OCI-LY7 (cell line): ENCODE measurements at regions not wholly inside any gene's neighbourhood (a gene's known extent, or its start where the extent isn't known, plus 50 kb on each side); places are given as distances from the start of the nearest gene placed in this dataset.

Experiments
- BruUV-seq: library from RNA; stranded (reverse); fragments of 400-500 nt; replicated peaks from 2 replicates; lab custom pipeline; 2021; lab: Mats Ljungman, UMichigan
- CTCF ChIA-PET: fragments of 300-600 bp; sonication (Branson Sonifier 250); formaldehyde crosslinking; loops from one replicate; lab custom pipeline; 2022; ENCODE audit warnings: antibody characterized with exemption; ENCODE audit not compliant: unreplicated experiment; lab: Charles Lee
- POLR2A ChIA-PET: fragments of 300-600 bp; sonication (Branson Sonifier 250); formaldehyde crosslinking; loops from one replicate; lab custom pipeline; 2022; ENCODE audit warnings: antibody characterized with exemption; lab: Charles Lee
- DNase-seq: peaks from one replicate; pipeline ENCODE4 v3.0.0-alpha.2; 2015; ENCODE audit warnings: low spot score
- H2AFZ ChIP-seq: fragments of 200-600 bp; sonication (generic), shearing (Covaris generic); 2 replicates; pipeline ENCODE4 v1.6.1; 2014; ENCODE audit warnings: mild to moderate bottlenecking, antibody characterized with exemption, low read length, moderate library complexity
- H3K27ac ChIP-seq: fragments of 200-600 bp; sonication (generic); 2 replicates; pipeline ENCODE4 v1.5.1; 2014; ENCODE audit warnings: mixed run types, low read depth, mild to moderate bottlenecking, moderate library complexity, low read length, inconsistent platforms; ENCODE audit not compliant: poor library complexity, severe bottlenecking
- H3K36me3 ChIP-seq: fragments of 200-600 bp; sonication (generic); 2 replicates; pipeline ENCODE4 v1.6.1; 2014; ENCODE audit warnings: mild to moderate bottlenecking, antibody characterized with exemption, low read length, moderate library complexity, mixed read lengths; ENCODE audit not compliant: insufficient read depth
- H3K4me1 ChIP-seq: fragments of 200-600 bp; sonication (generic); 2 replicates; pipeline ENCODE4 v1.5.1; 2014; ENCODE audit warnings: mild to moderate bottlenecking, low read length; ENCODE audit not compliant: insufficient read depth, poor library complexity, severe bottlenecking
- H3K4me2 ChIP-seq: fragments of 200-600 bp; sonication (generic); 2 replicates; pipeline ENCODE4 v1.6.1; 2014; ENCODE audit warnings: mild to moderate bottlenecking, low read length
- H3K4me3 ChIP-seq: fragments of 200-600 bp; sonication (generic); 2 replicates; pipeline ENCODE4 v1.5.1; 2014; ENCODE audit warnings: mild to moderate bottlenecking, low read depth, low read length; ENCODE audit not compliant: poor library complexity, severe bottlenecking
- H3K79me2 ChIP-seq: fragments of 200-600 bp; sonication (generic); 2 replicates; pipeline ENCODE4 v1.6.1; 2016; ENCODE audit warnings: low read depth, mild to moderate bottlenecking, low read length, moderate library complexity, mixed read lengths; ENCODE audit not compliant: insufficient read depth
- H3K9me2 ChIP-seq: fragments of 200-600 bp; sonication (generic); 2 replicates; pipeline ENCODE4 v1.6.1; 2016; ENCODE audit warnings: mild to moderate bottlenecking, low read length, mixed read lengths; ENCODE audit not compliant: insufficient read depth
- H3K9me3 ChIP-seq: fragments of 200-600 bp; sonication (generic); 2 replicates; pipeline ENCODE4 v1.6.1; 2014; ENCODE audit warnings: mild to moderate bottlenecking, mixed run types, low read length, mixed read lengths
- H4K20me1 ChIP-seq: fragments of 200-600 bp; sonication (generic); 2 replicates; pipeline ENCODE4 v1.6.1; 2014; ENCODE audit warnings: mild to moderate bottlenecking, antibody characterized with exemption, low read length, moderate library complexity, mixed read lengths; ENCODE audit not compliant: insufficient read depth
- EZH2phosphoT487 ChIP-seq: fragments of 200-600 bp; sonication (generic); IDR thresholded peaks from 2 replicates; pipeline ENCODE4 v1.6.1; 2018; ENCODE audit warnings: low read depth, borderline replicate concordance, mild to moderate bottlenecking, mixed run types, antibody characterized with exemption, low read length, moderate library complexity, mixed read lengths
- intact Hi-C: fragments of 100-400 bp; cut with micrococcal nuclease; formaldehyde crosslinking; loops from one replicate; pipeline ENCODE4 v1.10.0; 2022; ENCODE audit not compliant: unreplicated experiment
- TF ChIP-seq, protein P1 (sequence below): fragments of 200-600 bp; sonication (generic); conservative IDR thresholded peaks from 2 replicates; pipeline ENCODE4 v1.5.1; 2014; ENCODE audit warnings: mild to moderate bottlenecking, antibody characterized with exemption, low read length, moderate library complexity, mixed read lengths

GRCh38 chr13:107649079-107649478, 566.3 kb downstream of the LIG4 start:
- no peak for TF ChIP-seq EZH2phosphoT487
- TF ChIP-seq, protein P1, sequence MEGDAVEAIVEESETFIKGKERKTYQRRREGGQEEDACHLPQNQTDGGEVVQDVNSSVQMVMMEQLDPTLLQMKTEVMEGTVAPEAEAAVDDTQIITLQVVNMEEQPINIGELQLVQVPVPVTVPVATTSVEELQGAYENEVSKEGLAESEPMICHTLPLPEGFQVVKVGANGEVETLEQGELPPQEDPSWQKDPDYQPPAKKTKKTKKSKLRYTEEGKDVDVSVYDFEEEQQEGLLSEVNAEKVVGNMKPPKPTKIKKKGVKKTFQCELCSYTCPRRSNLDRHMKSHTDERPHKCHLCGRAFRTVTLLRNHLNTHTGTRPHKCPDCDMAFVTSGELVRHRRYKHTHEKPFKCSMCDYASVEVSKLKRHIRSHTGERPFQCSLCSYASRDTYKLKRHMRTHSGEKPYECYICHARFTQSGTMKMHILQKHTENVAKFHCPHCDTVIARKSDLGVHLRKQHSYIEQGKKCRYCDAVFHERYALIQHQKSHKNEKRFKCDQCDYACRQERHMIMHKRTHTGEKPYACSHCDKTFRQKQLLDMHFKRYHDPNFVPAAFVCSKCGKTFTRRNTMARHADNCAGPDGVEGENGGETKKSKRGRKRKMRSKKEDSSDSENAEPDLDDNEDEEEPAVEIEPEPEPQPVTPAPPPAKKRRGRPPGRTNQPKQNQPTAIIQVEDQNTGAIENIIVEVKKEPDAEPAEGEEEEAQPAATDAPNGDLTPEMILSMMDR, result no peak
- Histone ChIP-seq H3K27ac (no peak overlapping the region), H3K4me1 (no peaks in the 10 kb centered on the region), H3K9me3 (no peaks in the 10 kb centered on the region), H3K9me2 (no peaks in the 10 kb centered on the region), H2AFZ (no peak overlapping the region), H3K4me2 (no peak overlapping the region), H3K79me2 (no peaks in the 10 kb centered on the region), H3K36me3 (no peaks in the 10 kb centered on the region), H3K4me3 (no peak overlapping the region), H4K20me1 (no peaks in the 10 kb centered on the region)
- POLR2A ChIA-PET, result no interaction called here
- intact Hi-C loops, result no loop called here
- no peak for DNase-seq
- no TSS peak for BruUV-seq
- CTCF ChIA-PET, result no interaction called here

- no peak overlapping the region for H2AFZ ChIP-seq
- H3K9me3 ChIP-seq, result no peaks in the 10 kb centered on the region
- intact Hi-C loops, result no loop called here
- ChIA-PET POLR2A (no interaction called here), CTCF (no interaction called here)
- no peaks in the 10 kb centered on the region for H3K36me3 ChIP-seq
- no peak overlapping the region for H3K4me2 ChIP-seq
- no peak overlapping the region for H3K4me3 ChIP-seq
- no peak overlapping the region for H3K27ac ChIP-seq
- no TSS peak for BruUV-seq
- no peak for TF ChIP-seq EZH2phosphoT487
- TF ChIP-seq, protein P1, result no peak
- H3K9me2 ChIP-seq, result no peaks in the 10 kb centered on the region
- DNase-seq, result no peak
- H3K4me1 ChIP-seq, result no peaks in the 10 kb centered on the region
- no peaks in the 10 kb centered on the region for H3K79me2 ChIP-seq
- no peaks in the 10 kb centered on the region for H4K20me1 ChIP-seq
These were observed 571.2 kb downstream of the LIG4 start for GRCh38 chr13:107644136-107644535.

- no peaks in the 10 kb centered on the region for H3K9me2 ChIP-seq
- DNase-seq, result no peak
- ChIA-PET POLR2A (interaction anchor here (0.7 kb wide), 1 partner anchor 8 kb away, joined by 3 read pairs; no protein-coding TSS in a partner anchor), CTCF (no interaction called here)
- no peaks in the 10 kb centered on the region for H4K20me1 ChIP-seq
- no peaks in the 10 kb centered on the region for H3K4me1 ChIP-seq
- no peak overlapping the region for H3K4me2 ChIP-seq
- H3K36me3 ChIP-seq, result no peaks in the 10 kb centered on the region
- no peaks in the 10 kb centered on the region for H3K9me3 ChIP-seq
- no TSS peak for BruUV-seq
- no peak overlapping the region for H2AFZ ChIP-seq
- H3K79me2 ChIP-seq, result no peaks in the 10 kb centered on the region
- H3K27ac ChIP-seq, result no peak overlapping the region
- no peak overlapping the region for H3K4me3 ChIP-seq
- no peak for TF ChIP-seq EZH2phosphoT487
- TF ChIP-seq, protein P1, result no peak
- intact Hi-C loops, result no loop called here
These were observed 571.7 kb downstream of the LIG4 start for GRCh38 chr13:107643615-107644014.
